Coronary artery (tissue), 2 donors: ENCODE measurements at regions not wholly inside any gene's neighbourhood (a gene's known extent, or its start where the extent isn't known, plus 50 kb on each side); places are given as distances from the start of the nearest gene placed in this dataset.

Experiments used
- DNase-seq: peaks from one replicate; pipeline ENCODE4 v3.0.0-alpha.2; 2017; ENCODE audit warnings: low spot score
- H3K27ac ChIP-seq, 2 donors: fragments of 200-600 bp; sonication (generic); one replicate each; pipeline ENCODE4 v1.5.1; 2016 to 2019
- H3K4me3 ChIP-seq: fragments of 200-600 bp; sonication (generic); 2 replicates; pipeline ENCODE4 v1.5.1; 2016; ENCODE audit warnings: mild to moderate bottlenecking, moderate library complexity
- CTCF ChIP-seq: fragments of 200-600 bp; sonication (generic); IDR thresholded peaks from one replicate; pipeline ENCODE4 v1.5.1; 2019; ENCODE audit warnings: antibody characterized with exemption

GRCh38 chr13:97109841-97110492 lies 112.2 kb upstream of the MBNL2 start:
- peak overlapping the region; percentile 23 to 71 for H3K27ac ChIP-seq
- TF ChIP-seq CTCF, result peak; percentile 99
- H3K4me3 ChIP-seq, result peak overlapping the region; percentile 58
- DNase-seq, result peak; percentile 96

GRCh38 chr13:97110936-97111335 lies 111.2 kb upstream of the MBNL2 start:
- no peak for DNase-seq
- Histone ChIP-seq H3K27ac (peak overlapping the region; percentile 20 to 25), H3K4me3 (no peak overlapping the region)
- no peak for TF ChIP-seq CTCF

- Histone ChIP-seq H3K27ac (peak overlapping the region; percentile 20 to 25), H3K4me3 (no peak overlapping the region)
- DNase-seq, result no peak
- no peak for TF ChIP-seq CTCF
Measured at GRCh38 chr13:97111756-97112155, 110.4 kb upstream of the MBNL2 start.

GRCh38 chr13:97112446-97113152 lies 109.5 kb upstream of the MBNL2 start:
- H3K27ac ChIP-seq, result peak overlapping the region; percentile 7 to 20
- no peak overlapping the region for H3K4me3 ChIP-seq
- no peak for TF ChIP-seq CTCF
- no peak for DNase-seq

GRCh38 chr13:97113231-97114001 lies 108.7 kb upstream of the MBNL2 start:
- Histone ChIP-seq H3K27ac (peak overlapping the region; percentile 23 to 89), H3K4me3 (no peak overlapping the region)
- DNase-seq, result no peak
- TF ChIP-seq CTCF, result no peak

- no peak for TF ChIP-seq CTCF
- no peak for DNase-seq
- peak overlapping the region; percentile 76 to 89 for H3K27ac ChIP-seq
- peak overlapping the region; percentile 58 for H3K4me3 ChIP-seq
Measured at GRCh38 chr13:97114651-97115050, 107.5 kb upstream of the MBNL2 start.
